GM12865 (cell line): ENCODE measurements at regions not wholly inside any gene's neighbourhood (a gene's known extent, or its start where the extent isn't known, plus 50 kb on each side); places are given as distances from the start of the nearest gene placed in this dataset.
"Not testable (repeated sequence)": the region's sequence is repeated elsewhere in the genome, so short reads cannot be mapped to it uniquely, and the experiment has no call there.

Source experiments
- DNase-seq: peaks from one replicate; pipeline ENCODE4 v3.0.0; 2010; ENCODE audit warnings: low read depth
- H3K4me3 ChIP-seq: 2 replicates; pipeline ENCODE4 v1.5.1; 2011; ENCODE audit warnings: mild to moderate bottlenecking, low read depth, low read length, control low read depth
- CTCF ChIP-seq: IDR thresholded peaks from 2 replicates; pipeline ENCODE4 v1.5.1; 2011; ENCODE audit warnings: low read length, control low read depth, low read depth, inconsistent platforms; ENCODE audit not compliant: insufficient read depth; ENCODE audit errors: missing control alignments

- H3K4me3 ChIP-seq: no peak overlapping the region
- TF ChIP-seq CTCF: peak; percentile 15
- no peak for DNase-seq
Measured at GRCh38 chr6:23659125-23659524, 466.9 kb upstream of the NRSN1 start.

- no peak for DNase-seq
- no peak for TF ChIP-seq CTCF
Measured at GRCh38 chr6:23661549-23661948, 464.5 kb upstream of the NRSN1 start.

GRCh38 chr6:23663096-23663495 is 462.9 kb upstream of the NRSN1 start:
- no peak for DNase-seq
- no peak overlapping the region for H3K4me3 ChIP-seq
- TF ChIP-seq CTCF: no peak

More at GRCh38 chr6:23661549-23661948, 464.5 kb upstream of the NRSN1 start:
- H3K4me3 ChIP-seq: no peak overlapping the region

- no peak for DNase-seq
- no peak for TF ChIP-seq CTCF
- H3K4me3 ChIP-seq: no peak overlapping the region
Measured at GRCh38 chr6:23663652-23664051, 462.4 kb upstream of the NRSN1 start.

- H3K4me3 ChIP-seq, DNase-seq: not testable (repeated sequence)
Measured at GRCh38 chr6:23665911-23666310, 460.1 kb upstream of the NRSN1 start.

- DNase-seq: no peak
- no peak overlapping the region for H3K4me3 ChIP-seq
- no peak for TF ChIP-seq CTCF
Measured at GRCh38 chr6:23672737-23673136, 453.3 kb upstream of the NRSN1 start.

GRCh38 chr6:23678626-23679025 is 447.4 kb upstream of the NRSN1 start:
- no peak for TF ChIP-seq CTCF
- DNase-seq: no peak

More at GRCh38 chr6:23678626-23679025, 447.4 kb upstream of the NRSN1 start:
- H3K4me3 ChIP-seq: no peak overlapping the region
